ENCODE measurements at regions not wholly inside any gene's neighbourhood (a gene's known extent, or its start where the extent isn't known, plus 50 kb on each side); places are given as distances from the start of the nearest gene placed in this dataset.

DNA sequence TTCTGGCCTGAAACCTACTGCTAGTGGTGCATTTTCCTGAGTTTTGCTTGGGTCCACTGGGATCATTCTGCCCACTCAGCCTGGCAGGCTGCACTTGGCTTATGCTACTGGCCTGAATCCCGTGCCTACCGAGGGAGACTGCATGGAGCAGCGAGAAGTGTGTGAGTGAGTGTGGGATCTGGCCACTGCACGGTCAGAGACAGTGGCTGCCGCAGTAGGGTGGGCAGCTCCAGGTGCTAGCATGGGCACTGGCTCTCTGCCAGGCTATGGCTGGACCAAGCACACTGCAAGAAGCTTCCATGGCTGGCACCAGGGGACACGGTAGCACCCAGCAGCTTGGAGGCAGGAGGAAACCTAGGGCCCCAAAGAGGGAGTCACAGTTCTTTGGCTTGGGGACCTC is 1058.7 kb upstream of the ACO1 start:
- Histone ChIP-seq H2AFZ (ENCODE audit: low read length) (no peak overlapping the region), H2AK5ac (ENCODE audit: low read depth, low read length) (no peak overlapping the region), H3K36me3 (ENCODE audit: control insufficient read depth in 2 of 4, insufficient read depth in 4 of 4, low read length in 3 of 4) (no peaks in the 10 kb centered on the region), H2BK120ac (replicated peaks; ENCODE audit: low read depth, low read length) (no peak overlapping the region), H4K20me1 (replicated peaks in 1 of 2; ENCODE audit: control insufficient read depth in 1 of 2, insufficient read depth in 2 of 2, low read length in 2 of 2) (no peaks in the 10 kb centered on the region), H3K4me1 (replicated peaks in 1 of 4; ENCODE audit: control insufficient read depth in 3 of 4, insufficient read depth in 4 of 4, low read length in 3 of 4) (no peaks in the 10 kb centered on the region; a peak in 1 of 7 replicates), H3K4ac (replicated peaks; ENCODE audit: insufficient read length, low read depth, low read length) (no peak overlapping the region), H3K4me3 (ENCODE audit: extremely low read depth in 1 of 4, insufficient read depth in 2 of 4, low read depth in 3 of 4, low read length in 4 of 4) (no peak overlapping the region), H2BK15ac (ENCODE audit: low read length) (no peak overlapping the region; the same call in 1 of the 2 replicates), H4K91ac (replicated peaks; ENCODE audit: insufficient read length, low read length) (no peak overlapping the region), H2BK12ac (ENCODE audit: low read depth, low read length) (peak overlapping the region; percentile 22; the same call in 1 of the 2 replicates), H3K14ac (ENCODE audit: insufficient read length) (no peak overlapping the region), H2BK5ac (ENCODE audit: low read depth, low read length) (no peak overlapping the region), H3K27me3 (replicated peaks in 1 of 4; ENCODE audit: control insufficient read depth in 3 of 4, extremely low read depth in 1 of 4, insufficient read depth in 3 of 4, low read length in 3 of 4) (no peaks in the 10 kb centered on the region), H3K9ac (replicated peaks in 1 of 4; ENCODE audit: extremely low read depth in 1 of 4, low read depth in 3 of 4, low read length in 3 of 4) (no peak overlapping the region), H3K4me2 (ENCODE audit: insufficient read depth in 1 of 2, low read depth in 2 of 2, low read length in 2 of 2) (no peak overlapping the region), H3K9me3 (ENCODE audit: insufficient read depth in 2 of 2, low read depth in 1 of 2, low read length in 1 of 2) (no peaks in the 10 kb centered on the region), H4K8ac (ENCODE audit: extremely low read depth, insufficient read depth, low read length) (no peak overlapping the region; the same call in 1 of the 2 replicates), H4K5ac (ENCODE audit: insufficient read length, low read depth, low read length) (no peak overlapping the region), H3K23ac (ENCODE audit: insufficient read length) (no peak overlapping the region), H3K18ac (ENCODE audit: extremely low read depth, low read length) (no peak overlapping the region), H3K56ac (replicated peaks; ENCODE audit: insufficient read length, low read depth, low read length) (no peak overlapping the region), H3K27ac (ENCODE audit: low read depth, low read length) (no peak overlapping the region), H2BK20ac (ENCODE audit: low read length) (no peak overlapping the region), H3K79me2 (ENCODE audit: control insufficient read depth in 1 of 2, insufficient read depth in 2 of 2, low read length in 2 of 2) (no peaks in the 10 kb centered on the region), H3K79me1 (ENCODE audit: low read depth, low read length) (no peaks in the 10 kb centered on the region), H3K23me2 (ENCODE audit: low read depth, low read length) (no peaks in the 10 kb centered on the region)
- no peak for DNase-seq (ENCODE audit: low read depth in 1 of 2, low spot score in 2 of 2)
- CTCF ChIA-PET (ENCODE audit: partially characterized antibody), result no interaction called here
- TF ChIP-seq RAD21 (IDR thresholded peaks at IDR 0.05 in 1 of 2, conservative IDR thresholded peaks at IDR 0.05 in 1 of 2; ENCODE audit: low read depth in 2 of 2, low read length in 2 of 2) (no peak), SIRT6 (IDR thresholded peaks at IDR 0.05; ENCODE audit: low read length) (no peak), ATF2 (IDR thresholded peaks at IDR 0.05; ENCODE audit: low read length) (no peak), KDM4A (IDR thresholded peaks at IDR 0.05; ENCODE audit: low read depth, low read length, severe bottlenecking) (no peak), SP1 (IDR thresholded peaks at IDR 0.05; ENCODE audit: low read depth, low read length) (no peak), TBP (IDR thresholded peaks at IDR 0.05; ENCODE audit: low read depth, low read length) (no peak), EP300 (IDR thresholded peaks at IDR 0.05; ENCODE audit: borderline replicate concordance in 1 of 2, low read depth in 2 of 2, low read length in 2 of 2) (no peak), JUND (IDR thresholded peaks at IDR 0.05; ENCODE audit: low read length) (no peak)
- 98% methylated on average over 6 of the region's 6 CpGs; no CpG with 5 or more reads in 1 of the 2 experiments for WGBS, 2 experiments (ENCODE audit: extremely low coverage in 1 of 2, insufficient coverage in 1 of 2, insufficient read length in 1 of 2, insufficient replicate concordance in 2 of 2, low coverage in 1 of 2, low lambda C conversion rate in 2 of 2, missing lambda C conversion rate in 1 of 2)
- POLR2A ChIA-PET (ENCODE audit: partially characterized antibody), result no interaction called here
- no peak for FAIRE-seq
